K562 (cell line): ENCODE measurements at regions not wholly inside any gene's neighbourhood (a gene's known extent, or its start where the extent isn't known, plus 50 kb on each side); places are given as distances from the start of the nearest gene placed in this dataset.

ENCODE experiments used
- ATF3 ChIP-seq, 2 experiments: fragments of 450-650 bp in 1 of 2; sonication (generic) in 1 of 2; formaldehyde crosslinking in 1 of 2; IDR thresholded peaks in 1 of 2; conservative IDR thresholded peaks in 1 of 2; 2 replicates each; pipeline versions ENCODE4 v1.6.1 to v1.8.1; 2016 to 2023; ENCODE audit warnings: mild to moderate bottlenecking in 2 of 2, moderate library complexity in 2 of 2, inconsistent platforms in 1 of 2, missing genetic modification reagents in 1 of 2
- CEBPB ChIP-seq: fragments of 450-650 bp; IDR thresholded peaks from 2 replicates; pipeline ENCODE4 v1.6.1; 2016; ENCODE audit warnings: missing genetic modification characterization, missing compliant biosample characterization
- CTCF ChIP-seq, 3 experiments: IDR thresholded peaks in 2 of 3; conservative IDR thresholded peaks in 1 of 3; 2 replicates each; pipeline ENCODE4 v1.5.1; 2011 to 2012; ENCODE audit warnings: low read length in 3 of 3, mild to moderate bottlenecking in 3 of 3, control low read depth in 2 of 3, improper control_type of control experiment in 1 of 3, inconsistent platforms in 1 of 3, low read depth in 1 of 3, mixed read lengths in 1 of 3, moderate library complexity in 1 of 3; ENCODE audit not compliant: insufficient read depth in 2 of 3
- EZH2 ChIP-seq: IDR thresholded peaks from 2 replicates; pipeline ENCODE4 v1.6.1; 2012; ENCODE audit warnings: low read depth, mild to moderate bottlenecking, inconsistent platforms, low read length, borderline replicate concordance
- MYC ChIP-seq, 2 experiments: fragments of 250-450 bp in 1 of 2; sonication (Bioruptor Pico) in 1 of 2; IDR thresholded peaks; 2 replicates each; pipeline versions ENCODE4 v1.5.1 to v1.6.1; 2012 to 2021; ENCODE audit warnings: low read depth in 2 of 2, borderline replicate concordance in 1 of 2, improper control_type of control experiment in 1 of 2, low read length in 1 of 2, mild to moderate bottlenecking in 1 of 2, moderate library complexity in 1 of 2
- NFRKB ChIP-seq: fragments of 450-650 bp; IDR thresholded peaks from 2 replicates; pipeline ENCODE4 v1.6.1; 2016; ENCODE audit warnings: low read depth
- POLR2AphosphoS5 ChIP-seq: IDR thresholded peaks from 2 replicates; pipeline ENCODE4 v1.6.1; 2011; ENCODE audit warnings: mild to moderate bottlenecking, low read depth, low read length, moderate library complexity; ENCODE audit not compliant: control insufficient read depth, insufficient read depth
- SETDB1 ChIP-seq: IDR thresholded peaks from one replicate; pipeline ENCODE4 v1.6.1; 2012; ENCODE audit warnings: low read length, control low read depth, inconsistent platforms
- ZBTB7A ChIP-seq: IDR thresholded peaks from 2 replicates; pipeline ENCODE4 v1.6.1; 2011; ENCODE audit warnings: low read depth, mild to moderate bottlenecking, low read length, moderate library complexity, borderline replicate concordance; ENCODE audit not compliant: control insufficient read depth
- ZKSCAN3 ChIP-seq: fragments of 250-450 bp; sonication (Bioruptor Pico); IDR thresholded peaks from 2 replicates; pipeline ENCODE4 v1.4.0; 2020
- ZNF76 ChIP-seq: fragments of 250-450 bp; sonication (Bioruptor Pico); IDR thresholded peaks from 2 replicates; pipeline ENCODE4 v1.4.0; 2020; ENCODE audit warnings: mild to moderate bottlenecking, moderate library complexity, borderline replicate concordance

GRCh38 chr2:192298664-192299063 is 103.9 kb upstream of the TMEFF2 start:
- TF ChIP-seq POLR2AphosphoS5 (no peak), MYC (IDR thresholded peaks at IDR 0.05; ENCODE audit: low read depth, low read length) (no peak), MYC (CRISPR knock-in tag; IDR thresholded peaks at IDR 0.05; ENCODE audit: borderline replicate concordance, low read depth) (no peak), ATF3 (IDR thresholded peaks at IDR 0.05) (no peak), ATF3 (CRISPR knock-in tag; conservative IDR thresholded peaks at IDR 0.05) (no peak), CTCF (IDR thresholded peaks at IDR 0.05 in 2 of 3, conservative IDR thresholded peaks at IDR 0.05 in 1 of 3; ENCODE audit: insufficient read depth in 2 of 3, low read depth in 1 of 3, low read length in 3 of 3) (no peak), ZBTB7A (no peak), EZH2 (no peak), SETDB1 (no peak), ZNF76 (CRISPR knock-in tag) (no peak), NFRKB (no peak), CEBPB (tag) (no peak), ZKSCAN3 (no peak)
